Neuronal stem cell (in vitro differentiated cells): ENCODE measurements at regions not wholly inside any gene's neighbourhood (a gene's known extent, or its start where the extent isn't known, plus 50 kb on each side); places are given as distances from the start of the nearest gene placed in this dataset.

ENCODE experiments used
- DNase-seq: peaks from one replicate; pipeline ENCODE4 v3.0.0-alpha.2; 2013; ENCODE audit warnings: low spot score
- H2AFZ ChIP-seq: one replicate; pipeline ENCODE4 v1.6.1; 2013; ENCODE audit warnings: mild to moderate bottlenecking, low read length, inconsistent platforms
- H2AK5ac ChIP-seq: 2 replicates; pipeline ENCODE4 v1.6.1; 2013; ENCODE audit warnings: low read depth, mild to moderate bottlenecking, inconsistent platforms, low read length, moderate library complexity, mixed read lengths
- H2BK120ac ChIP-seq: 2 replicates; pipeline ENCODE4 v1.6.1; 2013; ENCODE audit warnings: low read depth, mild to moderate bottlenecking, inconsistent platforms, low read length, moderate library complexity, mixed read lengths
- H2BK12ac ChIP-seq: one replicate; pipeline ENCODE4 v1.6.1; 2013; ENCODE audit warnings: low read length, inconsistent platforms
- H2BK15ac ChIP-seq: 2 replicates; pipeline ENCODE4 v1.6.1; 2013; ENCODE audit warnings: mild to moderate bottlenecking, low read length, inconsistent platforms, mixed read lengths
- H2BK5ac ChIP-seq: one replicate; pipeline ENCODE4 v1.6.1; 2013; ENCODE audit warnings: inconsistent platforms, mild to moderate bottlenecking, low read length, moderate library complexity
- H3K14ac ChIP-seq: one replicate; pipeline ENCODE4 v1.6.1; 2013; ENCODE audit warnings: low read length, inconsistent platforms
- H3K18ac ChIP-seq: 2 replicates; pipeline ENCODE4 v1.6.1; 2013; ENCODE audit warnings: low read length, inconsistent platforms
- H3K23ac ChIP-seq: 2 replicates; pipeline ENCODE4 v1.6.1; 2013; ENCODE audit warnings: low read depth, mild to moderate bottlenecking, mixed read lengths, low read length, inconsistent platforms; ENCODE audit not compliant: poor library complexity
- H3K27ac ChIP-seq: replicated peaks from 3 replicates; pipeline ENCODE4 v1.5.1; 2013; ENCODE audit warnings: low read length, inconsistent platforms
- H3K27me3 ChIP-seq, 3 experiments: 2 replicates each; pipeline ENCODE4 v1.6.1; 2013; ENCODE audit warnings: low read length in 3 of 3, mild to moderate bottlenecking in 2 of 3, inconsistent platforms in 1 of 3, low read depth in 1 of 3, mixed read lengths in 1 of 3, moderate library complexity in 1 of 3; ENCODE audit not compliant: control insufficient read depth in 3 of 3, insufficient read depth in 3 of 3
- H3K36me3 ChIP-seq, 2 donors: replicated peaks in 1 of 2; 2 replicates each; pipeline ENCODE4 v1.6.1; 2013; ENCODE audit warnings: low read length in 2 of 2; ENCODE audit not compliant: control insufficient read depth in 2 of 2, insufficient read depth in 2 of 2
- H3K4ac ChIP-seq: 2 replicates; pipeline ENCODE4 v1.6.1; 2013; ENCODE audit warnings: inconsistent platforms, mild to moderate bottlenecking, low read length, moderate library complexity
- H3K4me1 ChIP-seq, 2 donors: 1 replicate in 1 of 2; 2 replicates in 1 of 2; pipeline ENCODE4 v1.6.1; 2013; ENCODE audit warnings: low read length in 2 of 2, low read depth in 1 of 2; ENCODE audit not compliant: control insufficient read depth in 2 of 2, insufficient read depth in 1 of 2
- H3K4me2 ChIP-seq: one replicate; pipeline ENCODE4 v1.6.1; 2013; ENCODE audit warnings: mild to moderate bottlenecking, low read length, inconsistent platforms; ENCODE audit not compliant: insufficient read depth, poor library complexity, severe bottlenecking
- H3K4me3 ChIP-seq, 2 donors: 2 replicates each; pipeline ENCODE4 v1.5.1; 2013; ENCODE audit warnings: low read length in 2 of 2, mild to moderate bottlenecking in 2 of 2, inconsistent platforms in 1 of 2, moderate library complexity in 1 of 2
- H3K79me1 ChIP-seq: one replicate; pipeline ENCODE4 v1.6.1; 2013; ENCODE audit warnings: low read depth, mild to moderate bottlenecking, inconsistent platforms, low read length, moderate library complexity
- H3K9ac ChIP-seq: one replicate; pipeline ENCODE4 v1.6.1; 2013; ENCODE audit warnings: mild to moderate bottlenecking, low read depth, low read length, inconsistent platforms; ENCODE audit not compliant: poor library complexity
- H3K9me3 ChIP-seq, 2 donors: replicated peaks in 1 of 2; 2 replicates each; pipeline versions ENCODE3 to v1.6.1; 2013; ENCODE audit warnings: low read length in 2 of 2, mild to moderate bottlenecking in 2 of 2, inconsistent platforms in 1 of 2, low read depth in 1 of 2, mixed read lengths in 1 of 2, moderate library complexity in 1 of 2; ENCODE audit not compliant: control insufficient read depth in 2 of 2, insufficient read depth in 1 of 2
- H4K8ac ChIP-seq: one replicate; pipeline ENCODE4 v1.6.1; 2013; ENCODE audit warnings: low read depth, mild to moderate bottlenecking, inconsistent platforms, low read length, moderate library complexity
- H4K91ac ChIP-seq: one replicate; pipeline ENCODE4 v1.6.1; 2013; ENCODE audit warnings: low read length, low read depth, mild to moderate bottlenecking, inconsistent platforms; ENCODE audit not compliant: poor library complexity
- WGBS, 2 donors: extraction: QIAGEN DNeasy Blood & Tissue Kit; methylation state at CpG; one replicate each; pipeline ENCODE4 v1.1.7; 2013; ENCODE audit warnings: missing lambda C conversion rate in 2 of 2, mixed read lengths in 1 of 2; ENCODE audit not compliant: insufficient read length in 2 of 2, insufficient replicate concordance in 1 of 2; ENCODE audit errors: extremely low coverage in 2 of 2; 5-methylcytosine and 5-hydroxymethylcytosine counted together

- Histone ChIP-seq H3K9ac (no peak overlapping the region), H2AFZ (no peak overlapping the region), H3K79me1 (no peaks in the 10 kb centered on the region), H3K27me3 (no peaks in the 10 kb centered on the region), H3K4me2 (no peak overlapping the region), H2BK5ac (no peak overlapping the region), H3K14ac (no peak overlapping the region), H3K9me3 (no peaks in the 10 kb centered on the region), H3K4ac (no peak overlapping the region), H2BK120ac (no peak overlapping the region), H2BK15ac (no peak overlapping the region), H3K4me3 (no peak overlapping the region), H2AK5ac (no peak overlapping the region), H2BK12ac (no peak overlapping the region), H3K18ac (no peak overlapping the region), H4K8ac (no peak overlapping the region), H4K91ac (no peak overlapping the region), H3K23ac (no peak overlapping the region), H3K27ac (no peak overlapping the region), H3K4me1 (no peaks in the 10 kb centered on the region), H3K36me3 (no peaks in the 10 kb centered on the region)
- WGBS, 2 donors: no CpG with 5 or more reads among the region's 2 CpGs
- DNase-seq: no peak
These were observed 1829.4 kb downstream of the PCDH9 start for GRCh38 chr13:65400702-65401101.

- Histone ChIP-seq H3K4ac (no peak overlapping the region), H2BK120ac (no peak overlapping the region), H3K23ac (no peak overlapping the region), H3K9me3 (peaks cover 0 to 1% of the 10 kb centered on the region in 2 donors), H3K9ac (no peak overlapping the region), H2BK12ac (no peak overlapping the region), H3K27ac (no peak overlapping the region), H3K4me2 (no peak overlapping the region), H3K79me1 (no peaks in the 10 kb centered on the region), H3K36me3 (no peaks in the 10 kb centered on the region), H3K18ac (no peak overlapping the region), H4K91ac (no peak overlapping the region), H4K8ac (no peak overlapping the region), H3K27me3 (no peaks in the 10 kb centered on the region), H2BK5ac (no peak overlapping the region), H2BK15ac (no peak overlapping the region), H2AK5ac (no peak overlapping the region), H3K14ac (no peak overlapping the region), H2AFZ (no peak overlapping the region), H3K4me1 (no peaks in the 10 kb centered on the region), H3K4me3 (no peak overlapping the region)
- WGBS, 2 donors: no CpG with 5 or more reads among the region's 6 CpGs
- DNase-seq: no peak
These were observed 1842.3 kb downstream of the PCDH9 start for GRCh38 chr13:65387743-65388347.

GRCh38 chr13:65378943-65379519 lies 1851.1 kb downstream of the PCDH9 start:
- H2BK5ac ChIP-seq: no peak overlapping the region
- no peak overlapping the region for H4K91ac ChIP-seq
- H3K27ac ChIP-seq: no peak overlapping the region
- no peak overlapping the region for H3K4me3 ChIP-seq
- no peak overlapping the region for H3K18ac ChIP-seq
- H3K9ac ChIP-seq: no peak overlapping the region
- no peaks in the 10 kb centered on the region for H3K79me1 ChIP-seq
- no peaks in the 10 kb centered on the region for H3K4me1 ChIP-seq
- no peak overlapping the region for H3K14ac ChIP-seq
- no CpG with 5 or more reads among the region's 3 CpGs for WGBS, 2 donors
- no peaks in the 10 kb centered on the region for H3K27me3 ChIP-seq
- no peak overlapping the region for H2BK12ac ChIP-seq
- H3K36me3 ChIP-seq: no peaks in the 10 kb centered on the region
- H3K23ac ChIP-seq: no peak overlapping the region
- no peak overlapping the region for H2AFZ ChIP-seq
- H4K8ac ChIP-seq: no peak overlapping the region
- no peak overlapping the region for H3K4ac ChIP-seq
- H2AK5ac ChIP-seq: no peak overlapping the region
- DNase-seq: no peak
- no peak overlapping the region for H2BK15ac ChIP-seq
- peaks cover 0 to 2% of the 10 kb centered on the region in 2 donors for H3K9me3 ChIP-seq
- H3K4me2 ChIP-seq: no peak overlapping the region
- H2BK120ac ChIP-seq: no peak overlapping the region

- H3K4me1 ChIP-seq: no peaks in the 10 kb centered on the region
- no peak overlapping the region for H3K14ac ChIP-seq
- H3K79me1 ChIP-seq: no peaks in the 10 kb centered on the region
- H3K23ac ChIP-seq: no peak overlapping the region
- H3K9me3 ChIP-seq: peaks cover 0 to 2% of the 10 kb centered on the region in 2 donors
- H2BK15ac ChIP-seq: no peak overlapping the region
- no peak overlapping the region for H3K18ac ChIP-seq
- no peak overlapping the region for H2BK120ac ChIP-seq
- H4K8ac ChIP-seq: no peak overlapping the region
- no peak for DNase-seq
- no peak overlapping the region for H3K4ac ChIP-seq
- no peak overlapping the region for H3K4me2 ChIP-seq
- H3K9ac ChIP-seq: no peak overlapping the region
- WGBS, 2 donors: no CpG with 5 or more reads among the region's 1 CpG
- no peak overlapping the region for H2AFZ ChIP-seq
- H3K36me3 ChIP-seq: no peaks in the 10 kb centered on the region
- no peak overlapping the region for H2AK5ac ChIP-seq
- H2BK5ac ChIP-seq: no peak overlapping the region
- H3K27ac ChIP-seq: no peak overlapping the region
- H3K4me3 ChIP-seq: no peak overlapping the region
- H4K91ac ChIP-seq: no peak overlapping the region
- H2BK12ac ChIP-seq: no peak overlapping the region
- no peaks in the 10 kb centered on the region for H3K27me3 ChIP-seq
These were observed 1851.7 kb downstream of the PCDH9 start for GRCh38 chr13:65378484-65378883.
